T-helper 2 cell treated with Interferon-gamma antibody and Interleukin-4, amounts not matched to agents 100 ng/mL and 5 ng/mL, for 36 hours (primary cell): ENCODE measurements at regions not wholly inside any gene's neighbourhood (a gene's known extent, or its start where the extent isn't known, plus 50 kb on each side); places are given as distances from the start of the nearest gene placed in this dataset.

Source experiments
- intact Hi-C: fragments of 100-400 bp; cut with micrococcal nuclease; formaldehyde crosslinking; loops from one replicate; pipeline ENCODE4 v1.15.1; 2023

DNA sequence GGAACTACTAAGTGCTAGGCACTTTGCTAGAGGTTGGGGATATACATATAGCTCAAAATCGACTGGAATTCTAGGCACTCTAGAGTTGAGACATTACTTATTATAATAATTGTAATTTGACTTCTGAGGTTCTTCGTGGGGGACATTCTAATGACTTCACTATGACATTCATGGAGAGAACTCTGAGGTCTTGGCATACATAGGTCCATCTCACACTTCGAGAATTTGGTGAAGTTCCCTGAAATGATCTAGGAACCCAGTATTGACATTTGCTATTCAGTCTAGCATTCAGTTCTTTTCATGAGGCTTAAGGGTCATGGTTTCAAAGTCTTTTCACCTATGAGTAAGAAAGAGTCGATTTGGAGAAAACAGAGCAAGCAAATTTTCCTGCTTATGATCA is 446.6 kb upstream of the JAG1 start:
- intact Hi-C loops, result no loop called here

DNA sequence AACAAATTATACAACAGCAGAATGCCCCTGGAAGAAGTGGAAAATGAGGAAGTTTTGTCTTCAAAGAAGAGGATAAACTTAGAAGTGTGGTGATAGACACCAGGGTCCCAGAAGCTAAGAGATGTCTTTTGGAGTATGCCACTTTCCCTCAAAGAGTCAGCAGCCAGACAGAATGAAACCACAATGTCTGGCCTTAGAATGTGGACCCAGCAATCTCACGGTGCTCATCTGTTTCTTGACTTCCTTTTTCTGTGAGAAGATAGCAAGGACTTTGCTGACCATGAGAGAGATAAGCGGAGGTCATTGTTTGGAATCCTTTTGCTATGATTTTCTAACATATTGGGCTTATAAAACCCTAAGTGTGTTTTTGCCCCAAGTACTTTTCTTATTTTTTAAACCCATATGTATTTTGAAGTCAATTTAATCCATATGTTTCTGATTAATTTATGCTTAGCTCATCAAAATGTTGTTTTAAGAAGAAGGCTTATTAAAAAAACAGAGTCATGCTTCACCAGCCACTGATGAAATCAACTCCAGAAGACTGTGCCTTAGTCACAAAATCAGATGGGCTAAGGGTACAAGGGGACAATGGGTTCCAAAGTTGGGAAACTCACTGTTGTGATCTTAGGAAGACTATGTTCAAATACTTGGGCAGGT is 451.2 kb upstream of the JAG1 start:
- intact Hi-C loops, result no loop called here

DNA sequence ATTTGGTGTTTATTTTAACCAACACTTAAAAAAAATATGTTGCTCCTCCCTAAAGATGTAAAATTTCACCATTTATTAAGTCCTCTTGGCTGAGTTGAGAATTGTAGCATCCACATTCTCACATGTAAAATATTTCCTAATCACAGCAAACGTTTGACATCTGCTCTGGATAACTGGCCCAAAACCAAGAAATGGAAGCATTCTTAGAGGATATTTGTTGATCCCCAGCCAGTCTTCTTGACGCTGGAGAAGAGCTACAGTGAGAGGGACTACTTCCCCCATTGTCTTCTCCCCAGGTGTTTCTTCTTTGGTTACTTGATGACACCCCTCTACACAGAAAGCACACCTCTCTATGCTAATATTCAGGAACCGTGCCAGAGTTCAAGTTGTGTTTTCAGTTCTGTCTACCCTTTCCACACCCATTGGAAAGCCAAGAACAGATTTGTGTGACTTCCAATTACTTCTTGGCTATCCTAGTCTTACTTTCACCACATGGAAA is 454.5 kb upstream of the JAG1 start:
- intact Hi-C loops, result no loop called here

DNA sequence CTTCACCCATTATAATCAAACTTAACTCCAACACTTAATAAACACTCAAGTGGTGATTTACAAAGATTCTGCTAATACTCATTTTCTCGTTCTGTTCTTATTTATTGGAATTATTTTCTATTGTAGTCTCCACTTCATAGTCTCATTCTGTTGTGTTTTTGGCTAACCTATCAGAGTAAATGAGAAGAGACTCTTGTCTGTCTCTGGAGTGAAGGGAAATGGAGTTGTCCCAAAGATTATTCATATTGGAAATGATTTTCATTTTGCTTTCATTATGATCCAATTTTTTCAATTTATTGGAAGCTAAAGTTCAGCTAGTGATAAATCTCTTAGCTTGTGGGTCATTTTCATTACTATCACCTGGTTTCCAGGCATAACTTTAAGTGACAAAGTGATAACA is 454.9 kb upstream of the JAG1 start:
- intact Hi-C loops, result no loop called here

DNA sequence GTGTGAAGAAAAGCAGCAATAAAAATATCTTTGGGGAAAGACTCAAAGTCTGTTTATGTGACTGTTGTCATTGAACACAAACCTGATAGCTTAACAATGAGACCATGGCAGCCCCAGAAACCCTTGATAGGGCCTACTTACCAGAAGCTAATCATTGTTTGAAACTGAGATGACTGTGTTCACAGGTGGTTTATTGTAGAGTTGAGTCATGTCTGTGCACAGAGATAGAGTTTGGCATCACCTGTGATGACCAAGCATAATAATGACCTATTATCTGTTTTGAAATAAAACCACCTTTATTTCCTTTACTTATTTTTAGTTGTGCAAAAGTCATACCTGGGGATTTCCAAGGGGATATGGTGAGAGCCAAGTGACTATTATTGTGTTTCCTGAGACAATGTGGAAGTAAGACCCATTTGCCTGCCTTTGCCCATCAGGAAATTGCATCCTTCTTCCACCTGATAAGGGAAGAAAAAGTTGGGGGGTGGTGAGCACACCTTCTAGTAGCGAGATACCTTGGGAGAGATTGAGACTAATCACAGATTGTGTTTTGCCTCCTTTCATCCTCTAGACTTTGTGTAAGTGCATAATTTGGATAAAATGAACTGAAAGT is 456.9 kb upstream of the JAG1 start:
- intact Hi-C loops, result no loop called here

DNA sequence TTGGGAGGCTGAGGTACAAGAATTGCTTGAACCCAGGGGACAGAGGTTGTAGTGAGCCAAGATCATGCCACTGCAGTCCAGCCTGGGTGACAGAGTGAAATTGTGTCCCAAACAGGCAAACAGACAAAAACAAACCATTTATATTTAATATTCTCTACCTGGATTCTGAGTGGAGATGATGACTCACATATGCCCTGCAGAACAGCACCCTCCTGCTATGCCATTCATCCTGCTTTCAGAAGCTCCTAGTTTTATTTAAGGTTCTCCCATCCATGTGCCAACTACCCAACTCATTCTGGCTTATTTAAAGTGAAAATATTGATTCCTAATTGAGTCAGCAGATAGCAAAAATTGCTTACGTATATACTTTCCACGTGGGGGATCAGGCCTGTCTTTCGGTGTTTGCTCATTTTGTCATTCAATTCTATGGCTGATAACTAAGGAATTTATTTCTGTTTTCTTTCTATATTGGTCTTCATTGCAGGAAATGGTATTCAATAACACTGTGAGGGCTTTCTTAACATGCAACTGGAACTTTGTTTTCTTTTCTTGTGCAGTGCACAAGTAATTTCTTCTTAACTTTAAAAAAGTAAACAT is 459.1 kb upstream of the JAG1 start:
- intact Hi-C loops, result no loop called here

DNA sequence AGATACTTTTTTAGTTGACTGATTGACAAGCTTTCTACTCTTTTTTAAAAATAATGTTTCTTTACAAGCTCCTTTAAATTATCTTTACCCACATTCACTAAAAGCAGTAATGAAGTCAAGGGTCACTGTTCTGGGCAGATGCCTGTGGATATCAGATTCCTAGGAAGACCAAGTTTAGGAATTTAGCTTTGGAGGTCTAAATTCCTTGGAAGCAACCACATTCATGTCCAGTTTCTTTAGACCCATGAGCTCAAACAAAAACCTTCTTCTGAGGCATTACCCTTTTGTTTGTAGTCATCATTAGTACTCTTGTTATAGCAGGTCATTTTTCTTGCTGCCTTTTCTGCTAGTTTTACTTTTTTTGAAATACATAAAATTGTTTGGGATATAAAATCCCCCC is 462.9 kb upstream of the JAG1 start:
- intact Hi-C loops, result no loop called here

DNA sequence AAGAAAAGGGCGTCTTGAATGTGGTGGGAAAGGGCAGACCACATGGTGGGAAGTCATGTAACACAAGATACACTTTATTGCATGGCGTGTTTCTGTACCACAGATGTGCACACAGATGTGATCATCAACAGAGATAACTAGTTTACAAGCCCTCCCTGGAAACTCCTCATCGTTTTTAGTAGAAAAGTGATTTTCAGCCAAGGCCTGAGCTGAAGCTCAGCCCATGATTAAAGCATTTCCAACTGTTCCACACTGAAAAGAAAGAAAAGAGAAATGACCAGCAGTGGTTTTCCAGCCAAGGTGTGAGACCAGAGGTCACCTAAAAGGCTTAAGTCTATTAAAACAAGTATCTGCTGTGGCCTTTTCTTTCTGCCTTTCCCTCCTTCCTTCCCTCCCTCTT is 463.9 kb upstream of the JAG1 start:
- intact Hi-C loops, result no loop called here

DNA sequence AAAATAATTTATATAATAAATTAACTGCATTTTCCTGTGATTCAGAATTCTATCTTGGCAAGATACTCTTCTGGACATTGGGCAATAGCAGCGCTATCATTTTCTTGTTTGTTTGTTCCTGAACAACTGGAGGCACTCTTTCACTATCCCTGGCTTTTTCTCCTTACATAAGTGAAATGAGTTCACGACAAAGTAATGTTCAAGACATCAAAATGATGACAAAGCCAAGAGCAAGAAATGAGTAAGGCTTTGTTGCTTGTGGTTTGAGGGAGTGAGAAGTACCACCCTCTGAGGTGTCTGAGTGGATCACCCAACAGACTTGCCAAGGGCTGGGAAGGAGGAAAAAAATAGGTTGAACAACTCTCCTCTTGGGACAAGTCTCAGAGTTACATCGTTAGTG is 466.6 kb upstream of the JAG1 start:
- intact Hi-C loops, result no loop called here

DNA sequence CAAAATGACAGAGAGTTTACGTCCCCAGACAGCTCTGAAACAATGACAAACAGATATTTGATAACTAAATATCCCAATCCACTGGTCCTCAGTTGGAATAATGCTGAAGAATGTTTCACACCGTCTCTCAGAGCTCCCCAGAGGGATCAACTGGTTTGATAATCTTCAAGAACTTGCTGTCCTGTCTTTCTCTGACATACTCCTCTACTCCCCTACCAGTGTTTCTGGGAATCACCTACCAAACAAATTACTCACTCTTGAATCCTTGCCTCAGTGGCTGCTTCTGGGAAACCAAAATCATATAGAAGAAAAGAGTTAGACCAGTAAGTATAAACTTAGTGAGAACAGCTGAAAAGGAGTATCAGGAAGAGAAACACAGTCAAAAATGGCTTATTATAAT is 469.7 kb upstream of the JAG1 start:
- intact Hi-C loops, result no loop called here

DNA sequence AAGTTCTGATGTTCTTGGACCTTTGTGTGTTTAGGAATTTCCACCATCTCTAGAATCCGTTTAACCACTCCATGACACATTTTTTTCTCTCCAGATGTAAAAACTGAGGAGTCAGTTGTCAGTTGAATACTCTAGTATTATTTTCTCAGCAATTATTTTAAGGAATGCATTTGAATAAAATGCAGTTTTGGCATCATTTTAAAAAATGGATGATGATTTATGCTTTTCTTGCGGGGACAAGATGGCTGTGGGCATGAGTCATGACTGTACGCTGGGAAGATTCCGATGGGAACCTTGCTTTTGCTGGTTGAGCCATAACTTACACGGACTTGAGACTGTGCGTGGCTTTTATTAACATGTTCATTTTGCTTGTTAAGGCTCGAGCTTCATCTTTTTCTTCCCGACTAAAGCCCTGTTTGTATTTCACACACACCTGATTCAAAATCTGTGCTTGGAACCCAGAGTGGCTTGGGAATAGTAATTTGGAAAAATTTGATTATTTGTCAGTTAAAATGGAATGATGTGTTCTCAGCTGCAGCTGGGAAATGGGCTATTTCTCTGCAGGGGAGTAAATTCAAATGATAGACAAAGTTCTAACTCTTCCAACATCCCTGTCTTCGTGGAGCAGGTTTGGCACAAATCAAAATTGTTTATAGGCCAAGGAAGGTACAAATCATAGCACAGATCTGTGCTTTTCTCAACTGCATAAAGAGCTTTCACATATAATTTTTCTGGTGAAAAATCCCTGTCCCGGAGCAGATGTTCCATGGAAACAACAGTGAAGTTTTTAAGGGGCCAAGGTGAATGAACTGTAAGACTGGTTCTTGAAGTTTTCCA is 470.5 kb upstream of the JAG1 start:
- intact Hi-C loops, result no loop called here

DNA sequence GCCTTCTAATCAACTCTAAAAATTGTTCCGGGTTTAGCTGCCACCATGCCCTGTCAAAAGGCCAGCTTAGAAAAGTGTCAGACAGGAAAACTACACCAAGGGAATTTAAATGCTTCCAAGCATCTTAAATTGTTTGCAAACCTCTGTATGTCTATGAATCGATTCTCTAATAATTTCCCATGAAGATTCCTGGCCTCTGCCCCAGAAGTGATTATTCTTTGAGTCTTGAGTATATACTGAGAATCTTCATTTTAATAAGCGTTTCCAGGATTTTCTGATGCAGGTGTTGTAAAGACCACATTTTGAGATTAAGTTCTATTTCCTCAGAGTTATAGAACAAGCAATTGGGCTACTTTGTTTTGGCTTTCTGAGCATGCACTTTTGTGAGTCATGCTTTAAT is 471.8 kb upstream of the JAG1 start:
- intact Hi-C loops, result no loop called here

DNA sequence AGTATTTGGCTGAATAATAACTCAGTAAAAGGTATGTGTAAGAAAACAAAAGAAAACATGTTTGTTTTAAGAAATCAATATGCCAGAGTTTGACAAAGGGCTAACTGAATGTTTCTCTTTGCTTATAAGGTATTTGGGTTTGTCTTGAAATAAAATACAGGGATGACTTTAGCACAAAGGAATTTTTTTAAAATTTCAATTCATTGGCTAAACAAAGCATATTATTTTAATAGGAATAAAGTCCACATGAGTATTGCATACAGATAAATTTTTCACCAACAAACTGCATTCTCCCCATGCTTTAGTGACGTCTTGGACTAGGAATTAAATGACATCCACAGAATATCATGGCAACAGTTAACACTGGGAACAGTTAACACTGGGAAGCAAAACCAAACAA is 480.0 kb upstream of the JAG1 start:
- intact Hi-C loops, result no loop called here

DNA sequence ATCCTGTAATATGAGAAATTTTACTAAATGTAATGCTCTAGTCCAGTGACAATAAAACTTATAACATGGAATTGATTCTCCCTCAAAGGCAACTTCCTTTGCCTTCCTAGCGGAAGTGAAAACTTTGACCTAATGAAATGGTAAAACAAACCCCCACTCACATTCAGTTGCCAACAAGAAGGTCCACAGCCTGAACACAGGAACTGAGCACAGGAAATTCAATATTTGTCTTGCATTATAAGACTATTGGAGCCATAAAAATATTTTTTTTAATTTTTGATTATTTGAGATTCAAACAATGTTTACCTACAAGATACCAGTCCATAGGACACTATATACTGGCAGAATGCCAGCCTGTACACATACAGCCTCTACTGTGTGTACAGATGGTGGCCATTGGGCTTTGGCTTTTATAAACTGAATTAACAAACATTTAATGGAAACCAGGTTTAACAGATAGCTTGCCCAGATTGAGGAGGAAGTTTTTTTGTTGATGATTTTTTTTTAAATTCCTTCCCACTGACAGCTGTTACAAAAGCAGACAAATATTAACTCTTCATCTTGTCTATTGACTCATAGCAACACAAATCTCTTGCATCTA is 481.5 kb upstream of the JAG1 start:
- intact Hi-C loops, result no loop called here

DNA sequence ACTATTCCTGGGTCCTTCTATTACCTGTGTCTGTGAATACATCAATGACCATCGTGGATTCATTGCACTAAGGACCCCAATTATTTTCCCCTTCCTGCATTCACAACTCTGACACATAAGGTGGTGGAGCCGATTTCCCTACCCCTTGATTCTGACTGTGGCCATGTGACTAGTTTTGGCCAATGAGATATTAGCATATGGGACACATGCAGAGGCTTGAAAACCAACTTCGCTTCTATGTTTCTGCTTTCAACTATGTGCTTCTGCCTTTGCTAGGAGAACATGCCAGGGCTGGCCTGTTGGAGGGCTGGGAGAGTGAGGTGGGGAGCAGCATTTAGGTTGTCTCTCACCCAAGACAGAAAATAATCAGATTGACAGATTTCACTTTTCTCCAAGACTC is 483.1 kb upstream of the JAG1 start:
- intact Hi-C loops, result no loop called here

DNA sequence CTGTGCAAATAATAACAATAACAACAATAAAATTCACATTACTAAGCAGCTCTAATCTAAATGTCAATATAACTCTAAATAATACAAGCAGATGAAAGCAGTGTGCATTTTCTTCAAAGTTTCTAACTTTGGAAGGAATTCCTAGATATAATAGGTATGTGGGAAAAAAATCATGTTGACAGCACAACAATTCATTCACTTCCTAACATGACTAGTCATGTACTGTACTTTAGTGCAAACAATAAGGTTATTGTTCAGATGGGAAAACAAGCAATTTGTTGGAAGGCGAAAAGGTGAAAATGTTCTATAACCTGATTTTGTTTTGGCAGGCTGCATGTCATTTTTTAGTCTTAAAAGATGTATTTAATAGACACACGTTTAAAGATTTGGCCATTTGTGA is 484.3 kb upstream of the JAG1 start:
- intact Hi-C loops, result no loop called here

DNA sequence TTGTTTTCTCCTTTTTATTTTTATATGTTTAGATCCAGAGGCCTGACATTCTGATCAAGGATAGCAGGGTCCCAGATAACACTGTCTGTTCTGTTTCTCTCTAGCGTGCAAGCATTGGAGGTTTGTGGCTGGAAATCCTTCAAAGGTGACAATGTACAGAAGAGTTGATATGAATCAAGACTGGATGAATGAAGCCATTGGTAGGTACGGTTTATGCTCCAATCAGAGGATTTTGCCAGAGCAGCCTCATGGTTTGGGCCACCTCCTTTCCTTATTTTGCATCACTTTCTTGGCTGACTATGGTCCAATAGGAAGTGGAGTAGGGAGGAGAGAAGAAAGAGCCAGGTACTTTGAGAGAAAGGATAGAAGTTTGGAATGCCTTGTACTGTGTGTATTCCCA is 484.8 kb upstream of the JAG1 start:
- intact Hi-C loops, result no loop called here

DNA sequence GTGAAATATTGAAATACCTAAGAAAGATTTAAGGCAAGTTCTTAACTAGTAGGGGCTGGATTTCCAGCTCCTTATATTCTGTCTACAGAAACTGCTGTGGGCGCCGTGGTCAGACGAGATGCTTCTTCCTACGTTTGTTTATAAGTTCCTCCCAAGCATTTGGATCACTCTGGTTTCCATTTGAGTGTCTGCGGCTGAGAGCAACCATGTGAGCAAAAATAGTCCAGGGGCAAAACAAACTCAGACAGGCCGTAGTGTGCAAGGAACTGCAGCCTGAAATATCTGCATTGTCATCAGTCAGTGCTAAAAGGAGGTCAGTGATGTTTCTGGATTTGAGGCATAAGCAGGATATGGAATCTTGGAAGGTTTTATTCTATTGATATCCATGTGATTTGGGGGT is 485.9 kb upstream of the JAG1 start:
- intact Hi-C loops, result no loop called here

DNA sequence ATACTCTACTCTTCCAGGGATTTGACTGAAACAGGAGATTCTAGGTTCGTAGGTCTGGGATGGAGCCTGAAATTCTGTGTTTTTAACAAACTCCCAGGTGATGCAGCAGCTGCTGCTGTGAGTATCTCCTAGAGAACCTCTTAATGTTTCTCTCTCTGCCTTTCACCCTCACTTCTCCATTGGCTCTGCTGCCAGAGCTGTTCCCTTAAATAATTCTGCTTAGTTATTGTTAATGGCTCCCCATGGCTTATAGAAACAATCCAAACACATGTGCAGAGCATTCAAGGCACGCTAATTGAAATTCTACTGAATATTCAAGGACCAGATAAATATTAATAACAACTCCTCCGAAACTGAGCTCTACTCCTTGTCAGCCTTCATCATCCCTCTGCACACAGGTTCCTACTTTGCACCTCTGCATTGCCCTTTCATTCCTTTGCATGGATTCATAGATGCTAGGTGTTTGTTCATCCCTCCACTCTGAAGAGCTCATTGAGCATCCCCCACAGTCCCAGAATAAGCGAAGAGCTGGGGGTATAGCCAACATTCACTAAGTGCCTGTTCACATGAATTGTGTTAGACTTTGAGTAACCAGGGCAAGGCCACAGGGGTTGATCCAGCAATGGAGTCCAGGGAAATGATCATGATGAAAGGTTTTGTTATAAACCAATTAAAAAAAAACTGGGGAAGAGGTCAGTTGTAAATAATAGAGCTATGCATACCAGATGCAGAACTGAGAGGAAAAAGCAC is 488.4 kb upstream of the JAG1 start:
- intact Hi-C loops, result no loop called here

DNA sequence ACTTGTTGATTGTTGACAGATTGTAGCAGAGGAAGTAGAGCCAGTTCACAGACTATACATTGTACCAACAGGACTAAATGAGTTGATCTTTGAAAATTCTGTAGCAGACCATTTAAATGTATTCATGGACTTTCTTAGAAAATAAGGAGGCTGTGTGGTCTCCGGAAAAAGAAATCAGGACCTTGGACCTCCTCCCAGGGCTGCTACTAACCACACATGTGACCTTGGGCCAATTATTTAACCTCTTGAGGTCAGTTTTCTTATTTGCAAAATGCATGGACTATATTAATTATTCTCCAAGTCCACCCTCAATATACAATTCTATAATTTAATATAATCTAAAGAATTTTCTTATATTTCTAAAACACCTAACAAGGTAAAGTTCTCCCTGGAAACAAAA is 492.0 kb upstream of the JAG1 start:
- intact Hi-C loops, result no loop called here

DNA sequence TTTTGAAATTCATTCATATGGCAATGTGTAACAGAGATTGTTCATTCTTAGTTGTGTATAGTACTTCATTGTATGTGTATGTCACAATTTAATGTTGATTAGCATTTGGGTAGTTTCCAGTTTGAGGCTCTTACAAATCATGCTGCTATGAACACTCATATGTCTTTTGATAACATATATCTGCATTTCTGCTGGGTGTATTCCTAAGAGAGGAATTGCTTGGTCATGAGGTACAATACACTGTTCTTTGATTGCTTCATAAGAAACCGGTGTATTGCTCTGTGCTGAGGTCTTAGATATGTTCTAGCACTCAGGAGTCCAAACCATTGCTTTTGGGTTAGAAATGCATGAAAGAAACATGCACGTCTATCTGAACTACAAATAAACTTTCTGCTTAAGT is 492.9 kb upstream of the JAG1 start:
- intact Hi-C loops, result no loop called here
